OCI-LY3 (cell line): ENCODE measurements at regions not wholly inside any gene's neighbourhood (a gene's known extent, or its start where the extent isn't known, plus 50 kb on each side); places are given as distances from the start of the nearest gene placed in this dataset.

ENCODE experiments used
- EZH2phosphoT487 ChIP-seq: fragments of 200-600 bp; shearing (Covaris generic); IDR thresholded peaks from 2 replicates; pipeline ENCODE4 v1.6.1; 2018; ENCODE audit warnings: antibody characterized with exemption, mixed run types, low read depth
- TF ChIP-seq, protein P1 (sequence below): fragments of 200-600, 300-600 bp; sonication (generic); IDR thresholded peaks from 2 replicates; pipeline ENCODE4 v1.5.1; 2014; ENCODE audit warnings: antibody characterized with exemption, low read length, low read depth

DNA sequence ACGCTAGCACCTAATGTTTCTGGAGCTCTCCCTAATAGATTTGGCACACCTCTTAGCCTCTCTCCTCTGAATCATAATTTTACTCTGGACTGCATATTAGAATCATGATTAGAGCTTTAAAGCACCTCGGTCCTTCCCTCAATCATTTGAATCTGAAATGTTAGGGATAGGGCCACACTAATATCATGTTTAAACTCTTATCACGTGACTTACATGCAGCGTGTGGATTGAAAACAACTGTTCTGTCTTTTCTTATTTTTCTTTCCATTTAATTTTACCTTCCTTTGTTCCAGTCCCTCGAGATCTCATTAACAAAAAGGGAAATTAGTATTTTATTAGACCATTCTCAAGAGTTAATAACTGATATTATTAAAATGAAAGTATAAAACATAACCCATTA lies 762.5 kb upstream of the FLRT2 start:
- TF ChIP-seq, protein P1, sequence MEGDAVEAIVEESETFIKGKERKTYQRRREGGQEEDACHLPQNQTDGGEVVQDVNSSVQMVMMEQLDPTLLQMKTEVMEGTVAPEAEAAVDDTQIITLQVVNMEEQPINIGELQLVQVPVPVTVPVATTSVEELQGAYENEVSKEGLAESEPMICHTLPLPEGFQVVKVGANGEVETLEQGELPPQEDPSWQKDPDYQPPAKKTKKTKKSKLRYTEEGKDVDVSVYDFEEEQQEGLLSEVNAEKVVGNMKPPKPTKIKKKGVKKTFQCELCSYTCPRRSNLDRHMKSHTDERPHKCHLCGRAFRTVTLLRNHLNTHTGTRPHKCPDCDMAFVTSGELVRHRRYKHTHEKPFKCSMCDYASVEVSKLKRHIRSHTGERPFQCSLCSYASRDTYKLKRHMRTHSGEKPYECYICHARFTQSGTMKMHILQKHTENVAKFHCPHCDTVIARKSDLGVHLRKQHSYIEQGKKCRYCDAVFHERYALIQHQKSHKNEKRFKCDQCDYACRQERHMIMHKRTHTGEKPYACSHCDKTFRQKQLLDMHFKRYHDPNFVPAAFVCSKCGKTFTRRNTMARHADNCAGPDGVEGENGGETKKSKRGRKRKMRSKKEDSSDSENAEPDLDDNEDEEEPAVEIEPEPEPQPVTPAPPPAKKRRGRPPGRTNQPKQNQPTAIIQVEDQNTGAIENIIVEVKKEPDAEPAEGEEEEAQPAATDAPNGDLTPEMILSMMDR, result no peak
- TF ChIP-seq EZH2phosphoT487, result no peak
